Suprapubic skin (tissue), 4 donors: ENCODE measurements at regions not wholly inside any gene's neighbourhood (a gene's known extent, or its start where the extent isn't known, plus 50 kb on each side); places are given as distances from the start of the nearest gene placed in this dataset.

Source experiments
- EP300 ChIP-seq: sonication (generic); formaldehyde crosslinking; IDR thresholded peaks from one replicate; pipeline ENCODE4 v1.6.1; 2017; ENCODE audit warnings: antibody characterized with exemption
- POLR2A ChIP-seq, 2 donors: fragments of 450-650 bp; IDR thresholded peaks; one replicate each; pipeline ENCODE4 v1.6.1; 2017; ENCODE audit warnings: antibody characterized with exemption in 2 of 2, mild to moderate bottlenecking in 2 of 2, moderate library complexity in 2 of 2
- POLR2AphosphoS5 ChIP-seq, 3 donors: sonication (generic); formaldehyde crosslinking; IDR thresholded peaks; one replicate each; pipeline ENCODE4 v1.6.1; 2017; ENCODE audit warnings: antibody characterized with exemption in 3 of 3
- TF ChIP-seq, protein P1 (sequence below), 2 donors: fragments of 200-600 bp in 1 of 2; fragments of 450-650 bp in 1 of 2; sonication (generic) in 1 of 2; IDR thresholded peaks; one replicate each; pipeline ENCODE4 v1.5.1; 2016 to 2019; ENCODE audit warnings: antibody characterized with exemption in 2 of 2, mild to moderate bottlenecking in 1 of 2, moderate library complexity in 1 of 2

GRCh38 chr6:168844821-168845609 is 404.0 kb downstream of the SMOC2 start:
- TF ChIP-seq, protein P1, sequence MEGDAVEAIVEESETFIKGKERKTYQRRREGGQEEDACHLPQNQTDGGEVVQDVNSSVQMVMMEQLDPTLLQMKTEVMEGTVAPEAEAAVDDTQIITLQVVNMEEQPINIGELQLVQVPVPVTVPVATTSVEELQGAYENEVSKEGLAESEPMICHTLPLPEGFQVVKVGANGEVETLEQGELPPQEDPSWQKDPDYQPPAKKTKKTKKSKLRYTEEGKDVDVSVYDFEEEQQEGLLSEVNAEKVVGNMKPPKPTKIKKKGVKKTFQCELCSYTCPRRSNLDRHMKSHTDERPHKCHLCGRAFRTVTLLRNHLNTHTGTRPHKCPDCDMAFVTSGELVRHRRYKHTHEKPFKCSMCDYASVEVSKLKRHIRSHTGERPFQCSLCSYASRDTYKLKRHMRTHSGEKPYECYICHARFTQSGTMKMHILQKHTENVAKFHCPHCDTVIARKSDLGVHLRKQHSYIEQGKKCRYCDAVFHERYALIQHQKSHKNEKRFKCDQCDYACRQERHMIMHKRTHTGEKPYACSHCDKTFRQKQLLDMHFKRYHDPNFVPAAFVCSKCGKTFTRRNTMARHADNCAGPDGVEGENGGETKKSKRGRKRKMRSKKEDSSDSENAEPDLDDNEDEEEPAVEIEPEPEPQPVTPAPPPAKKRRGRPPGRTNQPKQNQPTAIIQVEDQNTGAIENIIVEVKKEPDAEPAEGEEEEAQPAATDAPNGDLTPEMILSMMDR (IDR thresholded peaks at IDR 0.05) = no peak
- TF ChIP-seq POLR2AphosphoS5 (IDR thresholded peaks at IDR 0.05) (no peak), POLR2A (IDR thresholded peaks at IDR 0.05) (no peak), EP300 (no peak)
